AG04449 (cell line): ENCODE measurements at regions not wholly inside any gene's neighbourhood (a gene's known extent, or its start where the extent isn't known, plus 50 kb on each side); places are given as distances from the start of the nearest gene placed in this dataset.

Experiments used
- CTCF ChIA-PET: fragments of 350-600 bp; formaldehyde crosslinking; extraction: SDS; loops from one replicate; lab custom pipeline; 2021; ENCODE audit warnings: antibody characterized with exemption; lab: Yijun Ruan, JAX
- POLR2A ChIA-PET: fragments of 400-600, 350-600 bp; formaldehyde crosslinking; extraction: SDS; loops from one replicate; lab custom pipeline; 2020; ENCODE audit warnings: antibody characterized with exemption, inconsistent platforms; lab: Yijun Ruan, JAX
- DNase-seq: peaks from one replicate; pipeline ENCODE4 v3.0.0-alpha.2; 2010; ENCODE audit warnings: low read depth, low spot score
- H3K4me3 ChIP-seq: 2 replicates; pipeline ENCODE4 v1.5.1; 2011; ENCODE audit warnings: low read depth, mild to moderate bottlenecking, control low read depth, low read length
- TF ChIP-seq, protein P1 (sequence below): IDR thresholded peaks from one replicate; pipeline ENCODE4 v1.5.1; 2011; ENCODE audit warnings: mild to moderate bottlenecking, moderate library complexity, low read length, control low read depth, inconsistent platforms; ENCODE audit not compliant: insufficient read depth; ENCODE audit errors: missing control alignments

DNA sequence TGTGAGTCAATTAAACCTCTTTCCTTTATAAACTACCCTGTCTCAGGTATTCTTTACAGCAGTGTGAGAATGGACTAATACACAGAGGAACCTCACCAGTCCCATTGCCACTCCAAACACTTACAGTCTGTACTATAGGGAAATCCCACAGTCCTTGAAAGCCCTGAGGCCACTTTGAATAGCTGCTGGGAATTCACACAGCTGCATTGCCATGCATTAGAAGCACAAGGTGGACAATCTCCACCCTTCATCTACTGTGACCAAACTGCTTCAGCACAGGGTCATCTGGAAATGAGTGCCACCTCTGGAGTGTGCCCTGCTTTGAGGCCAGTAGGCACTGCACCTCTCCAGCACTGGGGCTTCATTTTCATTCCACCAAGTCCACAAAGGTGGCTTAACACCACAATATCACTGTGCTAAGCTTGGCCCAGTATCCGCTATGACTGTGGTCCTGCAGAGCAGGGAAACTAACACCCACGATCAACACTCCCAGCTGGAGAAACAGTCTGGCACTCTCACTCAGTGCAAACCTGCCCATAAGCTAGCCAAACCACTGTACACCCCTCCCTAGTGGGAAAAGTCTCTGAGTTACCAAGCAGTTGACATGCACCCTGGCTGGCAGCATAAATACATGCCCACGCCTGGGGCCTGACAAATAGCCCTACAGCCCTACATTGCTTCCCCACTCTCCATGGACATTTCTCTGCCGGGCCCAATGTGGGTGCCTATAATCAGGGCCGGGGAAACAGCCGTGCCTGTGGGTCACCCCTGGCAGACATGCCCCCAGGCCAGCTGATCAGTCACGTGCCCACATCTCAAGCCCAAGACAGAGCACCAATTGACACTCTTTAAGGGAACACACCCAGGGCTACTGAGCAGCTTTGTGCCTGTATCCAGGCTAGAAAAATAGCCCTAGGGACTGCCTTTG lies 294.3 kb upstream of the MGAT4C start:
- no peak for DNase-seq
- ChIA-PET POLR2A (no interaction called here), CTCF (no interaction called here)
- no peak overlapping the region for H3K4me3 ChIP-seq
- TF ChIP-seq, protein P1, sequence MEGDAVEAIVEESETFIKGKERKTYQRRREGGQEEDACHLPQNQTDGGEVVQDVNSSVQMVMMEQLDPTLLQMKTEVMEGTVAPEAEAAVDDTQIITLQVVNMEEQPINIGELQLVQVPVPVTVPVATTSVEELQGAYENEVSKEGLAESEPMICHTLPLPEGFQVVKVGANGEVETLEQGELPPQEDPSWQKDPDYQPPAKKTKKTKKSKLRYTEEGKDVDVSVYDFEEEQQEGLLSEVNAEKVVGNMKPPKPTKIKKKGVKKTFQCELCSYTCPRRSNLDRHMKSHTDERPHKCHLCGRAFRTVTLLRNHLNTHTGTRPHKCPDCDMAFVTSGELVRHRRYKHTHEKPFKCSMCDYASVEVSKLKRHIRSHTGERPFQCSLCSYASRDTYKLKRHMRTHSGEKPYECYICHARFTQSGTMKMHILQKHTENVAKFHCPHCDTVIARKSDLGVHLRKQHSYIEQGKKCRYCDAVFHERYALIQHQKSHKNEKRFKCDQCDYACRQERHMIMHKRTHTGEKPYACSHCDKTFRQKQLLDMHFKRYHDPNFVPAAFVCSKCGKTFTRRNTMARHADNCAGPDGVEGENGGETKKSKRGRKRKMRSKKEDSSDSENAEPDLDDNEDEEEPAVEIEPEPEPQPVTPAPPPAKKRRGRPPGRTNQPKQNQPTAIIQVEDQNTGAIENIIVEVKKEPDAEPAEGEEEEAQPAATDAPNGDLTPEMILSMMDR, result no peak

GRCh38 chr12:86543716-86544115 lies 287.5 kb upstream of the MGAT4C start:
- no peak overlapping the region for H3K4me3 ChIP-seq
- ChIA-PET POLR2A (no interaction called here), CTCF (no interaction called here)
- TF ChIP-seq, protein P1, result no peak
- DNase-seq, result no peak

DNA sequence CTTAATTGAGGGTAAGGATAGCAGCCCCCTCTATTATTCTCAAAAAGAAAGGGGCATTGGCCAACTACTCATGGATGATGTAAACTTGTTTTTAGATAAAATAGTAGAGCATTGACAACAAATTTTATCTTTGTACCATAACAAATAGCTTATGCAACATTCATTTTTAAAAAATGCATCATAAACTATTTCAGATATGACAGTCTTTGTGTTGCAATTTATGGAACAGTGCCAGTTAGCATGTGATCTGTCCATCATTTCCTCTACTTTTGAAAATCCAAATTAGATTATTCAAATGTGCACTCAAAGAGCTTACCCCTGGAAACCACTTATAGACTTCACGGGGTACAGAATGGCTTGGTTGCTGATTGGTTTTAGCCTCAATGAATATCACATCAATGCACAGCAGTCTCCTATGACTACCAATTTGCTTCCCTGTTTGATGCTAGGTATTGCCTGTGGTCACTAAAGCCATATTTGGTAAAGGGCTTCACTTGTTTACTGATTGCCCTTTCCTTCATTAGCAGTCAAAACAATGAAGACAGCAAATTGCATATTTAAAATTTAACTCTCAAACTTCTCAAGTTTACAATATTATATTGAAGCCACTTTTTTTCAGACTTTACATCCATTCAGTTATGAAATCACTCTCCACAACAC lies 274.9 kb upstream of the MGAT4C start:
- ChIA-PET POLR2A (no interaction called here), CTCF (no interaction called here)
- no peak overlapping the region for H3K4me3 ChIP-seq
- DNase-seq, result no peak
- TF ChIP-seq, protein P1, result no peak

- DNase-seq, result no peak
- ChIA-PET CTCF (no interaction called here), POLR2A (no interaction called here)
- no peak overlapping the region for H3K4me3 ChIP-seq
- TF ChIP-seq, protein P1, result no peak
Observed at GRCh38 chr12:86526060-86526595, 269.9 kb upstream of the MGAT4C start.

- DNase-seq, result no peak
- H3K4me3 ChIP-seq, result no peak overlapping the region
- TF ChIP-seq, protein P1, result no peak
- ChIA-PET POLR2A (no interaction called here), CTCF (no interaction called here)
Observed at GRCh38 chr12:86523844-86524243, 267.7 kb upstream of the MGAT4C start.

- TF ChIP-seq, protein P1, result no peak
- no peak overlapping the region for H3K4me3 ChIP-seq
- DNase-seq, result no peak
- ChIA-PET CTCF (no interaction called here), POLR2A (no interaction called here)
Observed at GRCh38 chr12:86521870-86522269, 265.7 kb upstream of the MGAT4C start.
